HepG2 (cell line): ENCODE measurements at regions not wholly inside any gene's neighbourhood (a gene's known extent, or its start where the extent isn't known, plus 50 kb on each side); places are given as distances from the start of the nearest gene placed in this dataset.

Source experiments
- ATAC-seq: fragments of 200-7000 bp; cut with Tn5 transposase; 3 replicates; pipeline ENCODE4 v1.9.1; 2020; ENCODE audit warnings: mild to moderate bottlenecking, moderate library complexity
- BruUV-seq: library from RNA; stranded (reverse); fragments of 400-500 nt; replicated peaks from 2 replicates; lab custom pipeline; 2021; lab: Mats Ljungman, UMichigan
- CTCF ChIA-PET: fragments of 300-600 bp; formaldehyde crosslinking; extraction: SDS; loops from one replicate; lab custom pipeline; 2021; ENCODE audit warnings: low total read pairs, inconsistent platforms, low intra/inter-chr PET ratio; lab: Yijun Ruan, JAX
- POLR2A ChIA-PET: fragments of 350-600 bp; sonication (Branson Sonifier 250); formaldehyde crosslinking; loops from one replicate; lab custom pipeline; 2020; ENCODE audit warnings: antibody characterized with exemption, inconsistent platforms; lab: Yijun Ruan, JAX
- DNase-seq: peaks from one replicate; pipeline ENCODE4 v3.0.0-alpha.2; 2015; ENCODE audit warnings: low spot score
- FAIRE-seq: peaks from 3 replicates; lab custom pipeline; 2011; peaks lifted over from hg19 to GRCh38; lab: Jason Lieb, UNC
- H2AFZ ChIP-seq: one replicate; pipeline ENCODE4 v1.6.1; 2011; ENCODE audit warnings: low read length, inconsistent platforms
- H3K27ac ChIP-seq: fragments of 300-600 bp; 3 replicates; pipeline ENCODE4 v1.8.0; 2011; ENCODE audit warnings: mixed run types, mild to moderate bottlenecking, mixed read lengths, low read length, inconsistent platforms; ENCODE audit not compliant: insufficient read depth; ENCODE audit errors: extremely low read length
- H3K27me3 ChIP-seq, 2 experiments: fragments of 200-600 bp in 1 of 2; 2 replicates in 1 of 2; 3 replicates in 1 of 2; pipeline versions ENCODE4 v1.6.0 to v1.8.0; 2011; ENCODE audit warnings: low read length in 2 of 2, mild to moderate bottlenecking in 2 of 2, moderate library complexity in 2 of 2, inconsistent platforms in 1 of 2; ENCODE audit not compliant: insufficient read depth in 2 of 2, control insufficient read depth in 1 of 2
- H3K36me3 ChIP-seq, 2 experiments: fragments of 200-600 bp in 1 of 2; replicated peaks in 1 of 2; 2 replicates in 1 of 2; 3 replicates in 1 of 2; pipeline versions ENCODE4 v1.5.1 to v1.8.0; 2011; ENCODE audit warnings: low read length in 2 of 2, inconsistent platforms in 1 of 2; ENCODE audit not compliant: insufficient read depth in 2 of 2, control insufficient read depth in 1 of 2
- H3K4me1 ChIP-seq: 2 replicates; pipeline ENCODE4 v1.5.1; 2012; ENCODE audit warnings: low read length, inconsistent platforms; ENCODE audit not compliant: insufficient read depth
- H3K4me2 ChIP-seq: 2 replicates; pipeline ENCODE4 v1.6.0; 2011; ENCODE audit warnings: low read depth, low read length, inconsistent platforms
- H3K4me3 ChIP-seq, 3 experiments: fragments of 200-600 bp in 1 of 3; sonication (generic), shearing (Covaris generic) in 1 of 3; replicated peaks in 1 of 3; 2 replicates each; pipeline ENCODE4 v1.5.1; 2011 to 2016; ENCODE audit warnings: low read length in 3 of 3, inconsistent platforms in 2 of 3, low read depth in 2 of 3, mild to moderate bottlenecking in 2 of 3, control low read depth in 1 of 3, mixed read lengths in 1 of 3; ENCODE audit not compliant: insufficient read depth in 1 of 3
- H3K79me2 ChIP-seq: one replicate; pipeline ENCODE4 v1.6.1; 2011; ENCODE audit warnings: low read length, inconsistent platforms; ENCODE audit not compliant: insufficient read depth
- H3K9ac ChIP-seq: 2 replicates; pipeline ENCODE4 v1.6.0; 2011; ENCODE audit warnings: mild to moderate bottlenecking, low read depth, low read length, inconsistent platforms; ENCODE audit not compliant: insufficient read depth
- H3K9me3 ChIP-seq: 2 replicates; pipeline ENCODE4 v1.5.1; 2012; ENCODE audit warnings: mild to moderate bottlenecking, low read length
- H4K20me1 ChIP-seq: 2 replicates; pipeline ENCODE4 v1.6.0; 2011; ENCODE audit warnings: inconsistent platforms, mild to moderate bottlenecking, low read length, moderate library complexity; ENCODE audit not compliant: insufficient read depth
- DMTF1 ChIP-seq: sonication (generic); formaldehyde crosslinking; IDR thresholded peaks from 2 replicates; pipeline ENCODE4 v1.4.0; 2020; ENCODE audit warnings: mild to moderate bottlenecking, missing genetic modification reagents
- DPF2 ChIP-seq: sonication (generic); formaldehyde crosslinking; IDR thresholded peaks from 2 replicates; pipeline ENCODE4 v1.4.0; 2020; ENCODE audit warnings: mild to moderate bottlenecking, low read depth, missing genetic modification reagents, borderline replicate concordance
- ELF1 ChIP-seq: sonication (generic); formaldehyde crosslinking; IDR thresholded peaks from 2 replicates; pipeline ENCODE4 v1.4.0; 2020; ENCODE audit warnings: missing genetic modification reagents
- GMEB2 ChIP-seq: IDR thresholded peaks from 2 replicates; pipeline ENCODE4 v1.6.1; 2016; ENCODE audit warnings: missing biosample characterization, missing genetic modification reagents, low read depth
- HOXA3 ChIP-seq: sonication (generic); formaldehyde crosslinking; IDR thresholded peaks from 2 replicates; pipeline ENCODE4 v1.5.0; 2020; ENCODE audit warnings: missing genetic modification reagents
- PLSCR1 ChIP-seq: sonication (generic); formaldehyde crosslinking; IDR thresholded peaks from 2 replicates; pipeline ENCODE4 v1.5.0; 2020; ENCODE audit warnings: missing genetic modification reagents, mild to moderate bottlenecking, borderline replicate concordance
- RARG ChIP-seq: sonication (generic); formaldehyde crosslinking; IDR thresholded peaks from 2 replicates; pipeline ENCODE4 v1.4.0; 2020; ENCODE audit warnings: low read depth, mild to moderate bottlenecking, missing genetic modification reagents
- SSRP1 ChIP-seq: IDR thresholded peaks from 2 replicates; pipeline ENCODE4 v1.6.1; 2016; ENCODE audit warnings: control low read depth
- THRA ChIP-seq: sonication (generic); formaldehyde crosslinking; IDR thresholded peaks from 2 replicates; pipeline ENCODE4 v1.4.0; 2020; ENCODE audit warnings: missing genetic modification reagents, borderline replicate concordance
- ZFAT ChIP-seq: sonication (generic); formaldehyde crosslinking; conservative IDR thresholded peaks from 2 replicates; pipeline ENCODE4 v1.8.1; 2023; ENCODE audit warnings: missing genetic modification reagents, inconsistent platforms
- ZFP82 ChIP-seq: sonication (generic); formaldehyde crosslinking; IDR thresholded peaks from 2 replicates; pipeline ENCODE4 v1.5.1; 2020; ENCODE audit warnings: mild to moderate bottlenecking, missing genetic modification reagents, borderline replicate concordance
- ZKSCAN1 ChIP-seq: fragments of 150-350 bp; IDR thresholded peaks from 2 replicates; pipeline ENCODE4 v1.6.1; 2014; ENCODE audit warnings: low read length
- ZSCAN22 ChIP-seq: sonication (generic); formaldehyde crosslinking; IDR thresholded peaks from 2 replicates; pipeline ENCODE4 v1.4.0; 2020; ENCODE audit warnings: mild to moderate bottlenecking, missing genetic modification reagents
- WGBS: methylation state at CpG from one replicate; pipeline ENCODE4 v1.1.6; 2017; ENCODE audit warnings: low lambda C conversion rate; 5-methylcytosine and 5-hydroxymethylcytosine counted together
- in situ Hi-C: cut with HindIII; loops from 2 replicates; pipeline ENCODE4 v1.10.0; 2017; ENCODE audit warnings: low pct_unique_long_range_greater_than_20kb; ENCODE audit not compliant: extremely low pct_ligation_motif_present
- intact Hi-C: fragments of 100-400 bp; cut with micrococcal nuclease; formaldehyde crosslinking; loops from one replicate; pipeline ENCODE4 v1.10.0; 2022; ENCODE audit not compliant: unreplicated experiment

GRCh38 chr2:8346208-8346607, 335.6 kb upstream of the ID2 start (continued):
- no peak for TF ChIP-seq SSRP1
- TF ChIP-seq, all 625 proteins: peak for 0

- no peaks in the 10 kb centered on the region for H3K36me3 ChIP-seq
- peaks cover 0 to 13% of the 10 kb centered on the region in 2 experiments; a peak in 1 of 5 replicates for H3K27me3 ChIP-seq
- BruUV-seq: no TSS peak
- H3K9me3 ChIP-seq: no peaks in the 10 kb centered on the region
- H3K27ac ChIP-seq: no peak overlapping the region
- no peak overlapping the region for H3K4me2 ChIP-seq
- no peak overlapping the region for H3K4me3 ChIP-seq
- no peak for FAIRE-seq
- TF ChIP-seq RARG (no peak), ZSCAN22 (no peak), ZFP82 (CRISPR knock-in tag) (no peak), THRA (CRISPR knock-in tag) (no peak), DMTF1 (CRISPR knock-in tag) (no peak), ELF1 (CRISPR knock-in tag) (no peak), DPF2 (CRISPR knock-in tag) (no peak), PLSCR1 (CRISPR knock-in tag) (no peak), ZFAT (CRISPR knock-in tag) (no peak), GMEB2 (CRISPR knock-in tag) (no peak), HOXA3 (CRISPR knock-in tag) (no peak), ZKSCAN1 (no peak)
- no peaks in the 10 kb centered on the region for H3K79me2 ChIP-seq
- in situ Hi-C loops (no loop called here), intact Hi-C loops (no loop called here)
- no peak overlapping the region for H3K9ac ChIP-seq
- CTCF ChIA-PET: no interaction called here
- DNase-seq: no peak
- WGBS: 44% methylated on average over 5 of the region's 5 CpGs
- H4K20me1 ChIP-seq: no peaks in the 10 kb centered on the region
- H3K4me1 ChIP-seq: peaks cover 8% of the 10 kb centered on the region; the same call in 1 of the 2 replicates
- POLR2A ChIA-PET: no interaction called here
- H2AFZ ChIP-seq: no peak overlapping the region
- ATAC-seq: no peak
These were observed 335.0 kb upstream of the ID2 start for GRCh38 chr2:8346706-8347430.
